OCI-LY3 (cell line): ENCODE measurements at regions not wholly inside any gene's neighbourhood (a gene's known extent, or its start where the extent isn't known, plus 50 kb on each side); places are given as distances from the start of the nearest gene placed in this dataset.

Source experiments
- EZH2phosphoT487 ChIP-seq: fragments of 200-600 bp; shearing (Covaris generic); IDR thresholded peaks from 2 replicates; pipeline ENCODE4 v1.6.1; 2018; ENCODE audit warnings: antibody characterized with exemption, mixed run types, low read depth
- TF ChIP-seq, protein P1 (sequence below): fragments of 200-600, 300-600 bp; sonication (generic); IDR thresholded peaks from 2 replicates; pipeline ENCODE4 v1.5.1; 2014; ENCODE audit warnings: antibody characterized with exemption, low read length, low read depth

DNA sequence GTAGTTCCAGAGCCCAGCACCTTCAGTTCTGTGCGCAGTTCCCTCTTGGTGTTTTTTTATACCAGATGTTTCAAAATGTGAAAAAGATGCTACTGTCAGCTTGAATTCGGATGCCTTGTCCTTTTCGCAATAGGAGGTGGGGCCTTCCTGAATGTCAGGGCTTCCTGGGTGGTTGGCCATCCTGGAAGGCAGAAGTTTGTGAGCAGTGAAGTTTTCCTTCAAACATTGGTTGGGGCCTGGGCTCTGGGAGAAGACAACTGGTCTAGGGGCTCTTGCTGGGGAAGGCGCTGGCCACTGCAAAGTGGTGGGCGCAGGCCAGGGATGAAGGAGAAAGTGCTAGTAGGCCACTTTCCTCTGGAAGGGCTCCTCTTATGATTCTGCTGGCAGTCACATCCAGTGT, 56.8 kb upstream of the JAZF1 start:
- TF ChIP-seq, protein P1, sequence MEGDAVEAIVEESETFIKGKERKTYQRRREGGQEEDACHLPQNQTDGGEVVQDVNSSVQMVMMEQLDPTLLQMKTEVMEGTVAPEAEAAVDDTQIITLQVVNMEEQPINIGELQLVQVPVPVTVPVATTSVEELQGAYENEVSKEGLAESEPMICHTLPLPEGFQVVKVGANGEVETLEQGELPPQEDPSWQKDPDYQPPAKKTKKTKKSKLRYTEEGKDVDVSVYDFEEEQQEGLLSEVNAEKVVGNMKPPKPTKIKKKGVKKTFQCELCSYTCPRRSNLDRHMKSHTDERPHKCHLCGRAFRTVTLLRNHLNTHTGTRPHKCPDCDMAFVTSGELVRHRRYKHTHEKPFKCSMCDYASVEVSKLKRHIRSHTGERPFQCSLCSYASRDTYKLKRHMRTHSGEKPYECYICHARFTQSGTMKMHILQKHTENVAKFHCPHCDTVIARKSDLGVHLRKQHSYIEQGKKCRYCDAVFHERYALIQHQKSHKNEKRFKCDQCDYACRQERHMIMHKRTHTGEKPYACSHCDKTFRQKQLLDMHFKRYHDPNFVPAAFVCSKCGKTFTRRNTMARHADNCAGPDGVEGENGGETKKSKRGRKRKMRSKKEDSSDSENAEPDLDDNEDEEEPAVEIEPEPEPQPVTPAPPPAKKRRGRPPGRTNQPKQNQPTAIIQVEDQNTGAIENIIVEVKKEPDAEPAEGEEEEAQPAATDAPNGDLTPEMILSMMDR, result no peak
- no peak for TF ChIP-seq EZH2phosphoT487
